Common myeloid progenitor, CD34-positive (primary cell): ENCODE measurements at regions not wholly inside any gene's neighbourhood (a gene's known extent, or its start where the extent isn't known, plus 50 kb on each side); places are given as distances from the start of the nearest gene placed in this dataset.

ENCODE experiments used
- CTCF ChIA-PET: fragments of 350-600 bp; sonication (Branson Sonifier 250); formaldehyde crosslinking; loops from one replicate; lab custom pipeline; 2021; ENCODE audit warnings: antibody characterized with exemption; lab: Charles Lee
- POLR2A ChIA-PET: fragments of 350-600 bp; sonication (Branson Sonifier 250); formaldehyde crosslinking; loops from one replicate; lab custom pipeline; 2021; ENCODE audit warnings: antibody characterized with exemption; lab: Charles Lee
- DNase-seq, 3 donors: peaks; one replicate each; pipeline versions ENCODE4 v3.0.0 to v3.0.0-alpha.2; 2013
- H3K27ac ChIP-seq, 2 experiments: 1 replicate in 1 of 2; 2 replicates in 1 of 2; pipeline ENCODE4 v1.7.0; 2013; ENCODE audit warnings: inconsistent platforms in 2 of 2, low read length in 2 of 2, mild to moderate bottlenecking in 2 of 2, low read depth in 1 of 2, moderate library complexity in 1 of 2; ENCODE audit not compliant: severe bottlenecking in 2 of 2, insufficient read depth in 1 of 2, poor library complexity in 1 of 2
- H3K27me3 ChIP-seq, 5 experiments: replicated peaks in 2 of 5; 1 replicate in 3 of 5; 2 replicates in 2 of 5; pipeline versions ENCODE4 v1.6.1 to v1.7.0; 2013; ENCODE audit warnings: low read length in 4 of 5, mild to moderate bottlenecking in 2 of 5, moderate library complexity in 2 of 5, inconsistent platforms in 1 of 5; ENCODE audit not compliant: insufficient read depth in 5 of 5, control insufficient read depth in 4 of 5
- H3K36me3 ChIP-seq, 4 experiments: 1 replicate in 2 of 4; 2 replicates in 2 of 4; pipeline versions ENCODE4 v1.6.1 to v1.7.0; 2013; ENCODE audit warnings: low read length in 3 of 4, control low read depth in 1 of 4, mild to moderate bottlenecking in 1 of 4; ENCODE audit not compliant: control insufficient read depth in 4 of 4, insufficient read depth in 4 of 4
- H3K4me1 ChIP-seq, 4 experiments: 1 replicate in 3 of 4; 2 replicates in 1 of 4; pipeline versions ENCODE4 v1.6.1 to v1.7.1; 2013; ENCODE audit warnings: low read length in 3 of 4, mild to moderate bottlenecking in 3 of 4, control low read depth in 1 of 4, inconsistent platforms in 1 of 4, moderate library complexity in 1 of 4; ENCODE audit not compliant: control insufficient read depth in 4 of 4, insufficient read depth in 4 of 4; ENCODE audit errors: control extremely low read depth in 1 of 4
- H3K4me3 ChIP-seq, 7 experiments: 1 replicate in 4 of 7; 2 replicates in 3 of 7; pipeline versions ENCODE4 v1.5.1 to v1.7.0; 2013; ENCODE audit warnings: mild to moderate bottlenecking in 7 of 7, low read length in 6 of 7, moderate library complexity in 6 of 7, inconsistent platforms in 2 of 7, low read depth in 2 of 7, control low read depth in 1 of 7; ENCODE audit not compliant: insufficient read depth in 4 of 7, control insufficient read depth in 1 of 7; ENCODE audit errors: extremely low read depth in 1 of 7
- H3K9me3 ChIP-seq, 5 experiments: 1 replicate in 4 of 5; 2 replicates in 1 of 5; pipeline versions ENCODE4 v1.6.1 to v1.7.1; 2013; ENCODE audit warnings: low read length in 4 of 5, mild to moderate bottlenecking in 2 of 5, inconsistent platforms in 1 of 5, low read depth in 1 of 5, moderate library complexity in 1 of 5; ENCODE audit not compliant: control insufficient read depth in 4 of 5, insufficient read depth in 2 of 5; ENCODE audit errors: control extremely low read depth in 1 of 5
- WGBS: methylation state at CpG from one replicate; pipeline ENCODE4 v1.1.5; 2013; ENCODE audit not compliant: insufficient coverage; 5-methylcytosine and 5-hydroxymethylcytosine counted together

- ChIA-PET CTCF (no interaction called here), POLR2A (no interaction called here)
- H3K4me3 ChIP-seq, result no peak overlapping the region
- H3K36me3 ChIP-seq, result no peaks in the 10 kb centered on the region
- 95% methylated on average over 3 of the region's 4 CpGs for WGBS
- no peak overlapping the region for H3K27ac ChIP-seq
- no peaks in the 10 kb centered on the region for H3K4me1 ChIP-seq
- H3K9me3 ChIP-seq, result no peaks in the 10 kb centered on the region
- DNase-seq, result no peak
- H3K27me3 ChIP-seq, result peaks cover 0 to 4% (median 0%) of the 10 kb centered on the region in 5 experiments
Measured at GRCh38 chr1:48048064-48048463, 50.9 kb upstream of the TRABD2B start.

- Histone ChIP-seq H3K9me3 (no peaks in the 10 kb centered on the region), H3K27me3 (peaks cover 0 to 4% (median 0%) of the 10 kb centered on the region in 5 experiments), H3K27ac (no peak overlapping the region), H3K4me3 (no peak overlapping the region), H3K4me1 (no peaks in the 10 kb centered on the region), H3K36me3 (no peaks in the 10 kb centered on the region)
- 95% methylated on average over 3 of the region's 4 CpGs for WGBS
- CTCF ChIA-PET, result no interaction called here
- POLR2A ChIA-PET, result no interaction called here
- DNase-seq, result no peak
Measured at GRCh38 chr1:48047116-48047515, 49.9 kb upstream of the TRABD2B start.
